ENCODE measurements at regions not wholly inside any gene's neighbourhood (a gene's known extent, or its start where the extent isn't known, plus 50 kb on each side); places are given as distances from the start of the nearest gene placed in this dataset.

DNA sequence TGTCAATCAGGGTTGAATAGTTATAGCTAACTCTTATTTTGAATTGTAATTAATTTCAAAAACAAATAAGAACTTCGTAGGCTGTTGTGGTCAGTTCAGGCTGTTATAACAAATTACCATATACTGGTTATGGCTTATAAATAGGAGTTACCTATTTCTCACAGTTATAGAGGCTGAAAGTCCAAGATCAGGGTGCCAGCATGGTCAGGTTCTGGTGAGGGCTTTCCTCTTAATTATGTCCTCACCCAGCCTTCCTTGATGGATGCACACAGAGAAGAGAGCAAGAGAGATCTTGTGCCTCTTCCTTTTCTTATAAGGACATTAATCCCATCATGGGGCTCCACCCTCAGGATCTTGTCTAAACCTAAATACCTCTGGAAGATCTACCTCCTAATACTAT, 265.9 kb upstream of the SUCLG2 start:
- no peaks in the 10 kb centered on the region for H3K4me1 ChIP-seq
- intact Hi-C loops (cut with DNase I), result no loop called here
- no peaks in the 10 kb centered on the region for H3K36me3 ChIP-seq (ENCODE audit: insufficient read depth in 1 of 2, low read depth in 1 of 2)
- H3K27ac ChIP-seq, result no peak overlapping the region
- H3K9me3 ChIP-seq, result no peaks in the 10 kb centered on the region
- no peak overlapping the region for H3K4me3 ChIP-seq
- ATAC-seq (no peak), DNase-seq (no peak)
- no peak for TF ChIP-seq CTCF (IDR thresholded peaks at IDR 0.05)
- no peaks in the 10 kb centered on the region for H3K27me3 ChIP-seq (ENCODE audit: insufficient read depth in 3 of 3, low read length in 2 of 3)
- WGBS, 3 donors, result 67 to 79% (median 78%) methylated on average over 1 of the region's 1 CpG

- ATAC-seq, result no peak
- H3K27ac ChIP-seq, result no peak overlapping the region
- 86 to 95% (median 91%) methylated on average over 5 of the region's 5 CpGs for WGBS, 3 donors
- TF ChIP-seq CTCF (IDR thresholded peaks at IDR 0.05), result no peak
- H3K36me3 ChIP-seq (ENCODE audit: insufficient read depth in 1 of 2, low read depth in 1 of 2), result no peaks in the 10 kb centered on the region
- H3K9me3 ChIP-seq, result no peaks in the 10 kb centered on the region
- H3K4me3 ChIP-seq, result no peak overlapping the region
- no peak for DNase-seq
- H3K4me1 ChIP-seq, result no peaks in the 10 kb centered on the region
- intact Hi-C loops (cut with DNase I), result no loop called here
- H3K27me3 ChIP-seq (ENCODE audit: insufficient read depth in 3 of 3, low read length in 2 of 3), result no peaks in the 10 kb centered on the region
Measured at GRCh38 chr3:67916353-67916752, 261.9 kb upstream of the SUCLG2 start.

DNA sequence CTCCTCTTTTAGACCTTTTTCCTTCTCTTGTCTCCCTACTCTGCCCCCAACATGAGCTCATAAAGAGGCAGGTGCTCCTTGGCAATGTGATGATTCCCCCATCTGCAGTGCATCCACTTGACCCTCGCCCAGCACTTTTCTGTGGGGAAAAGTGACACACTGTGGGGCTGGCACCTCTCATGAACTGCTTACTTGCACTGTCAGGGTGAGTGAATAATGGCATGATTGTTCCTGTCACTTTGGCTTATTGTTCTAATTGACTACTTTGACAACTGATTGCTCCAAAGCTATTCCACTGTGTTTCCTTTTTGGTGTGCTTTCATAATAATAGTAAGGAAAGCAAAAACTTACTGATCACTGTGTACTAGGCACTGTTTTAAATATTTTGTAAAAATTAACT, 253.3 kb upstream of the SUCLG2 start:
- 64 to 72% (median 68%) methylated on average over 1 of the region's 1 CpG for WGBS, 3 donors
- no peak for DNase-seq

GRCh38 chr3:67906261-67906660, 251.8 kb upstream of the SUCLG2 start:
- no peak for ATAC-seq
- Histone ChIP-seq H3K4me1 (no peaks in the 10 kb centered on the region), H3K9me3 (no peaks in the 10 kb centered on the region), H3K4me3 (no peak overlapping the region), H3K27ac (no peak overlapping the region), H3K36me3 (ENCODE audit: insufficient read depth in 1 of 2, low read depth in 1 of 2) (no peaks in the 10 kb centered on the region), H3K27me3 (ENCODE audit: insufficient read depth in 3 of 3, low read length in 2 of 3) (no peaks in the 10 kb centered on the region)
- DNase-seq, result no peak
- 68 to 75% (median 74%) methylated on average over 4 of the region's 4 CpGs for WGBS, 3 donors
- intact Hi-C loops (cut with DNase I), result no loop called here
- TF ChIP-seq CTCF (IDR thresholded peaks at IDR 0.05), result no peak

More for the DNA sequence above, 253.3 kb upstream of the SUCLG2 start:
- no peak overlapping the region for H3K4me3 ChIP-seq
- no peaks in the 10 kb centered on the region for H3K36me3 ChIP-seq (ENCODE audit: insufficient read depth in 1 of 2, low read depth in 1 of 2)
- no peaks in the 10 kb centered on the region for H3K27me3 ChIP-seq (ENCODE audit: insufficient read depth in 3 of 3, low read length in 2 of 3)
- H3K4me1 ChIP-seq, result no peaks in the 10 kb centered on the region
- intact Hi-C loops (cut with DNase I), result no loop called here
- no peak for ATAC-seq
- no peak for TF ChIP-seq CTCF (IDR thresholded peaks at IDR 0.05)
- no peak overlapping the region for H3K27ac ChIP-seq
- no peaks in the 10 kb centered on the region for H3K9me3 ChIP-seq

- Histone ChIP-seq H3K4me1 (no peaks in the 10 kb centered on the region), H3K4me3 (no peak overlapping the region), H3K36me3 (ENCODE audit: insufficient read depth in 1 of 2, low read depth in 1 of 2) (no peaks in the 10 kb centered on the region), H3K27me3 (ENCODE audit: insufficient read depth in 3 of 3, low read length in 2 of 3) (no peaks in the 10 kb centered on the region), H3K27ac (no peak overlapping the region), H3K9me3 (no peaks in the 10 kb centered on the region)
- ATAC-seq (no peak), DNase-seq (no peak)
- WGBS, 3 donors, result 77 to 84% (median 79%) methylated on average over 1 of the region's 1 CpG
- intact Hi-C loops (cut with DNase I), result no loop called here
- TF ChIP-seq CTCF (IDR thresholded peaks at IDR 0.05), result no peak
Measured at GRCh38 chr3:67901681-67902080, 247.3 kb upstream of the SUCLG2 start.
